Right lobe of liver (tissue), 4 donors: ENCODE measurements at regions not wholly inside any gene's neighbourhood (a gene's known extent, or its start where the extent isn't known, plus 50 kb on each side); places are given as distances from the start of the nearest gene placed in this dataset.

Experiments
- CTCF ChIP-seq, 4 donors: fragments of 200-600 bp in 3 of 4; fragments of 450-650 bp in 1 of 4; IDR thresholded peaks; one replicate each; pipeline versions ENCODE4 v1.5.1 to v1.8.0; 2016 to 2022; ENCODE audit warnings: antibody characterized with exemption in 4 of 4, mild to moderate bottlenecking in 2 of 4
- POLR2A ChIP-seq: fragments of 450-650 bp; IDR thresholded peaks from one replicate; pipeline ENCODE4 v1.6.1; 2017; ENCODE audit warnings: antibody characterized with exemption, mild to moderate bottlenecking
- donor health status: DM: no; HTN: no; CAD: no.
- donor health status: DM: no; HTN: no; CAD: no.
- donor health status: DM: no; HTN: yes; CAD: no.

DNA sequence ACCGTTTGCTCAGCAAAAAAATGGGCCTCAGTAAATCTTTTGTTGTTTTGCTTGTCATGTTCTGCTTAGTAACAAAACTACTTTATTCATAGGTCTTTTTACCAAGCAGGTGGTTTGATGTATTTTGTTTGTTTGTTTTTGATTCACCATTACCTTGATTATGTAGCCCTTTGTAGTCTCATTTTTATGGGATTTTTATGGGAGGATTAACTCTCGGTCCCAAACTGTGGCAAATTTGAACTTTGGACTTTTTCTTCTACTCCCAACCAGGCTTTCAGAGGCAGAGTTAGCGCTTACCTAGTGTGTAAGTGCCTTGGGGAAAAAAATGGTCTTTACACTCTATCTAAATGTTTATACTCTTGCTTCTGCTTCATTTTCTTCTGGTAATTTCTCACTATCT lies 276.7 kb upstream of the POU1F1 start:
- TF ChIP-seq CTCF (IDR thresholded peaks at IDR 0.05): no peak
- TF ChIP-seq POLR2A: no peak
